A549 (cell line): ENCODE measurements at regions not wholly inside any gene's neighbourhood (a gene's known extent, or its start where the extent isn't known, plus 50 kb on each side); places are given as distances from the start of the nearest gene placed in this dataset.

Experiments used
- CEBPB ChIP-seq, 2 experiments: fragments of >200 bp in 1 of 2; sonication (Bioruptor Twin) in 1 of 2; formaldehyde crosslinking in 1 of 2; IDR thresholded peaks; 2 replicates each; pipeline ENCODE4 v1.6.1; 2012 to 2016
- CTCF ChIP-seq: fragments of >200 bp; sonication (Bioruptor Twin); formaldehyde crosslinking; IDR thresholded peaks from 3 replicates; pipeline ENCODE4 v1.5.1; 2016
- ESRRA ChIP-seq: fragments of 150-350 bp; IDR thresholded peaks from 2 replicates; pipeline ENCODE4 v1.6.1; 2014; ENCODE audit warnings: mild to moderate bottlenecking, low read length, borderline replicate concordance
- SMC3 ChIP-seq: fragments of >200 bp; sonication (Bioruptor Twin); formaldehyde crosslinking; IDR thresholded peaks from 3 replicates; pipeline ENCODE4 v1.6.1; 2018; ENCODE audit warnings: inconsistent platforms
- SREBF2 ChIP-seq: fragments of 450-650 bp; IDR thresholded peaks from 2 replicates; pipeline ENCODE4 v1.6.1; 2014; ENCODE audit warnings: mild to moderate bottlenecking, moderate library complexity

- TF ChIP-seq CTCF (no peak), CEBPB (IDR thresholded peaks at IDR 0.05) (no peak), SMC3 (no peak), SREBF2 (no peak), ESRRA (no peak)
These were observed 991.2 kb upstream of the ACO1 start for GRCh38 chr9:31393240-31393639.
